ENCODE measurements at regions not wholly inside any gene's neighbourhood (a gene's known extent, or its start where the extent isn't known, plus 50 kb on each side); places are given as distances from the start of the nearest gene placed in this dataset.

DNA sequence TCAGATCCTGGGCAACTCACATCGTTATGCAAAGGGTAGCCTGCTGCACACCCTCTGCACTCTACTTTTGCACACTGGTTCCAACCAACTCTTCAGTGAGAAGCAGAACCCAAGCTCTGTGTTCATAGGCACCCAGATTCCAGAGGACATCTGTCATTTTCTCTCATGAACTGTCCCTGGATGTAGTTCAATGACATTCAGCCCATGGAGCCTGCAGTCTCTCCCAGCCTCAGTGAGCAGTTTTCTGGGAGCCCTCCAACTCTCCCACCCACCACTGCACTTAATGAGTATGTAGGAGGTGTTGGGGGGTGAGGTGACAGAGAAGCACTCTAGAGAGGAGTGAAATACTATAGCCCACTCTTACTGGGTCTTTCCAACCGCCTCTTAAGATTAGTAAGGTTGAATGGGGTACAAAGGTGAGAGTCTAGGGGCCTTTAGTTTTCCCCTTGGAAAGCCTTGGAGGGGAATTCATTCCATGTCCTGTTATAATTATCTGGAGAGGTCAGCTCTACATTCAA lies 58.1 kb upstream of the APOBEC4 start:
- no peaks in the 10 kb centered on the region for H3K27me3 ChIP-seq (ENCODE audit: control insufficient read depth, insufficient read depth, low read length)
- no peaks in the 10 kb centered on the region for H3K9me3 ChIP-seq (ENCODE audit: control insufficient read depth, insufficient read depth, low read depth, low read length)
- no peaks in the 10 kb centered on the region for H3K79me2 ChIP-seq (ENCODE audit: control insufficient read depth, insufficient read depth, low read length)
- no peak overlapping the region for H2AFZ ChIP-seq (ENCODE audit: low read length)
- no peak overlapping the region for H3K27ac ChIP-seq (ENCODE audit: insufficient read depth, low read length)
- H3K4me3 ChIP-seq (replicated peaks in 1 of 4; ENCODE audit: control extremely low read depth in 1 of 4, insufficient read depth in 1 of 4, low read depth in 3 of 4, low read length in 4 of 4): no peak overlapping the region
- no peaks in the 10 kb centered on the region for H3K4me1 ChIP-seq (ENCODE audit: control insufficient read depth, extremely low read depth, insufficient read depth, low read length)
- DNase-seq (ENCODE audit: low read depth in 2 of 2): no peak
- no peaks in the 10 kb centered on the region for H4K20me1 ChIP-seq (ENCODE audit: control insufficient read depth, extremely low read depth, insufficient read depth, low read length)
- no peak overlapping the region for H3K4me2 ChIP-seq (ENCODE audit: extremely low read depth, insufficient read depth, low read length)
- no peak overlapping the region for H3K9ac ChIP-seq (ENCODE audit: insufficient read depth, low read length)
- no peak for TF ChIP-seq EZH2 (IDR thresholded peaks at IDR 0.05; ENCODE audit: low read length, missing control alignments)
- no peak for TF ChIP-seq CTCF (conservative IDR thresholded peaks at IDR 0.05 in 1 of 2, IDR thresholded peaks at IDR 0.05 in 1 of 2; ENCODE audit: low read depth in 1 of 2, low read length in 2 of 2)
- H3K36me3 ChIP-seq (ENCODE audit: control insufficient read depth, insufficient read depth, low read length): no peaks in the 10 kb centered on the region

DNA sequence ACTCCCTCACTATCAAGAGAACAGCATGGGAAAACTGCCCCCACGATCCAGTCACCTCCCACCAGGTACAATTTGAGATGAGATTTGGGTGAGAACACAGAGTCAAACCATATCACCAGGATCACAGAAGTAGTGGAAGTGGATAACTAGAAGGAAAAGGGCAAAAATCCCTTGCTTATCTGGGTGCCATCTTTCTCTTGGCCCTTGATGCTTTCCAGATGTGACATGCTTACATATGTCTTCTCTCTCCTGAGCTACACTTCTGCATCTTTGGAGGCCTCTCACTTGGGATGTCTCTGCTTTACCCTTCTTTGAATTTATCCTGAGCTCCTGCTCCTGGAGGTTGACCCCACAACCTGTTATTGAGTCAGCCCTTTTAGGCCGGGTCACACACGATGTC lies 57.6 kb upstream of the APOBEC4 start:
- Histone ChIP-seq H3K27ac (ENCODE audit: insufficient read depth, low read length) (no peak overlapping the region), H3K27me3 (ENCODE audit: control insufficient read depth, insufficient read depth, low read length) (no peaks in the 10 kb centered on the region), H3K4me3 (replicated peaks in 1 of 4; ENCODE audit: control extremely low read depth in 1 of 4, insufficient read depth in 1 of 4, low read depth in 3 of 4, low read length in 4 of 4) (no peak overlapping the region), H3K9me3 (ENCODE audit: control insufficient read depth, insufficient read depth, low read depth, low read length) (no peaks in the 10 kb centered on the region), H3K36me3 (ENCODE audit: control insufficient read depth, insufficient read depth, low read length) (no peaks in the 10 kb centered on the region), H2AFZ (ENCODE audit: low read length) (no peak overlapping the region), H3K9ac (ENCODE audit: insufficient read depth, low read length) (no peak overlapping the region), H3K4me1 (ENCODE audit: control insufficient read depth, extremely low read depth, insufficient read depth, low read length) (no peaks in the 10 kb centered on the region), H3K79me2 (ENCODE audit: control insufficient read depth, insufficient read depth, low read length) (no peaks in the 10 kb centered on the region), H3K4me2 (ENCODE audit: extremely low read depth, insufficient read depth, low read length) (no peak overlapping the region), H4K20me1 (ENCODE audit: control insufficient read depth, extremely low read depth, insufficient read depth, low read length) (no peaks in the 10 kb centered on the region)
- DNase-seq (ENCODE audit: low read depth in 2 of 2): no peak
- TF ChIP-seq CTCF (conservative IDR thresholded peaks at IDR 0.05 in 1 of 2, IDR thresholded peaks at IDR 0.05 in 1 of 2; ENCODE audit: low read depth in 1 of 2, low read length in 2 of 2) (no peak), EZH2 (IDR thresholded peaks at IDR 0.05; ENCODE audit: low read length, missing control alignments) (no peak)

GRCh38 chr1:183710333-183710732 lies 57.2 kb upstream of the APOBEC4 start:
- H3K27me3 ChIP-seq (ENCODE audit: control insufficient read depth, insufficient read depth, low read length): no peaks in the 10 kb centered on the region
- no peak for DNase-seq (ENCODE audit: low read depth in 2 of 2)
- H3K79me2 ChIP-seq (ENCODE audit: control insufficient read depth, insufficient read depth, low read length): no peaks in the 10 kb centered on the region
- H3K27ac ChIP-seq (ENCODE audit: insufficient read depth, low read length): no peak overlapping the region
- no peaks in the 10 kb centered on the region for H4K20me1 ChIP-seq (ENCODE audit: control insufficient read depth, extremely low read depth, insufficient read depth, low read length)
- H3K9me3 ChIP-seq (ENCODE audit: control insufficient read depth, insufficient read depth, low read depth, low read length): no peaks in the 10 kb centered on the region
- H2AFZ ChIP-seq (ENCODE audit: low read length): no peak overlapping the region
- H3K4me1 ChIP-seq (ENCODE audit: control insufficient read depth, extremely low read depth, insufficient read depth, low read length): no peaks in the 10 kb centered on the region
- no peak overlapping the region for H3K9ac ChIP-seq (ENCODE audit: insufficient read depth, low read length)
- no peak overlapping the region for H3K4me3 ChIP-seq (replicated peaks in 1 of 4; ENCODE audit: control extremely low read depth in 1 of 4, insufficient read depth in 1 of 4, low read depth in 3 of 4, low read length in 4 of 4)
- H3K36me3 ChIP-seq (ENCODE audit: control insufficient read depth, insufficient read depth, low read length): no peaks in the 10 kb centered on the region
- H3K4me2 ChIP-seq (ENCODE audit: extremely low read depth, insufficient read depth, low read length): no peak overlapping the region
- TF ChIP-seq EZH2 (IDR thresholded peaks at IDR 0.05; ENCODE audit: low read length, missing control alignments) (no peak), CTCF (conservative IDR thresholded peaks at IDR 0.05 in 1 of 2, IDR thresholded peaks at IDR 0.05 in 1 of 2; ENCODE audit: low read depth in 1 of 2, low read length in 2 of 2) (no peak)

All from fibroblast of lung (primary cell).